Peyer's patch (tissue), 4 donors: ENCODE measurements at regions not wholly inside any gene's neighbourhood (a gene's known extent, or its start where the extent isn't known, plus 50 kb on each side); places are given as distances from the start of the nearest gene placed in this dataset.
"Not testable (repeated sequence)": the region's sequence is repeated elsewhere in the genome, so short reads cannot be mapped to it uniquely, and the experiment has no call there.

ENCODE experiments used
- DNase-seq, 3 donors: peaks; one replicate each; pipeline ENCODE4 v3.0.0-alpha.2; 2017 to 2019
- H3K27ac ChIP-seq, 4 donors: fragments of 200-600 bp; sonication (generic); one replicate each; pipeline ENCODE4 v1.5.1; 2016 to 2019
- H3K27me3 ChIP-seq, 2 donors: fragments of 200-600 bp; sonication (generic); one replicate each; pipeline ENCODE4 v1.5.1; 2019
- H3K36me3 ChIP-seq, 3 donors: fragments of 200-600 bp; sonication (generic); one replicate each; pipeline ENCODE4 v1.5.1; 2016 to 2019
- H3K4me1 ChIP-seq, 4 donors: fragments of 200-600 bp; sonication (generic); one replicate each; pipeline ENCODE4 v1.5.1; 2016 to 2019
- H3K4me3 ChIP-seq, 4 donors: fragments of 200-600 bp; sonication (generic); 1 replicate in 3 of 4; 2 replicates in 1 of 4; pipeline ENCODE4 v1.5.1; 2016 to 2019; ENCODE audit warnings: mild to moderate bottlenecking in 1 of 4
- H3K9me3 ChIP-seq, 4 donors: fragments of 200-600 bp; sonication (generic); one replicate each; pipeline ENCODE4 v1.5.1; 2016 to 2019; ENCODE audit warnings: mild to moderate bottlenecking in 1 of 4
- POLR2A ChIP-seq, 2 donors: fragments of 450-650 bp; IDR thresholded peaks; one replicate each; pipeline ENCODE4 v1.5.1; 2017; ENCODE audit warnings: antibody characterized with exemption in 2 of 2, mild to moderate bottlenecking in 2 of 2, moderate library complexity in 2 of 2
- TF ChIP-seq, protein P1 (sequence below), 6 experiments: fragments of 450-650 bp in 4 of 6; fragments of 200-600 bp in 2 of 6; sonication (generic) in 1 of 6; IDR thresholded peaks; one replicate each; pipeline ENCODE4 v1.5.1; 2017 to 2019; ENCODE audit warnings: antibody characterized with exemption in 6 of 6, mild to moderate bottlenecking in 3 of 6, moderate library complexity in 1 of 6

- H3K27ac ChIP-seq = no peak overlapping the region
- DNase-seq = no peak
- TF ChIP-seq, protein P1, sequence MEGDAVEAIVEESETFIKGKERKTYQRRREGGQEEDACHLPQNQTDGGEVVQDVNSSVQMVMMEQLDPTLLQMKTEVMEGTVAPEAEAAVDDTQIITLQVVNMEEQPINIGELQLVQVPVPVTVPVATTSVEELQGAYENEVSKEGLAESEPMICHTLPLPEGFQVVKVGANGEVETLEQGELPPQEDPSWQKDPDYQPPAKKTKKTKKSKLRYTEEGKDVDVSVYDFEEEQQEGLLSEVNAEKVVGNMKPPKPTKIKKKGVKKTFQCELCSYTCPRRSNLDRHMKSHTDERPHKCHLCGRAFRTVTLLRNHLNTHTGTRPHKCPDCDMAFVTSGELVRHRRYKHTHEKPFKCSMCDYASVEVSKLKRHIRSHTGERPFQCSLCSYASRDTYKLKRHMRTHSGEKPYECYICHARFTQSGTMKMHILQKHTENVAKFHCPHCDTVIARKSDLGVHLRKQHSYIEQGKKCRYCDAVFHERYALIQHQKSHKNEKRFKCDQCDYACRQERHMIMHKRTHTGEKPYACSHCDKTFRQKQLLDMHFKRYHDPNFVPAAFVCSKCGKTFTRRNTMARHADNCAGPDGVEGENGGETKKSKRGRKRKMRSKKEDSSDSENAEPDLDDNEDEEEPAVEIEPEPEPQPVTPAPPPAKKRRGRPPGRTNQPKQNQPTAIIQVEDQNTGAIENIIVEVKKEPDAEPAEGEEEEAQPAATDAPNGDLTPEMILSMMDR (IDR thresholded peaks at IDR 0.05) = no peak
- no peak for TF ChIP-seq POLR2A (IDR thresholded peaks at IDR 0.05)
- H3K4me1 ChIP-seq = no peaks in the 10 kb centered on the region
- no peaks in the 10 kb centered on the region for H3K9me3 ChIP-seq
- no peaks in the 10 kb centered on the region for H3K27me3 ChIP-seq
- H3K4me3 ChIP-seq = no peak overlapping the region
- H3K36me3 ChIP-seq = no peaks in the 10 kb centered on the region
Measured at GRCh38 chr9:87370049-87370685, 127.5 kb upstream of the DAPK1 start.

DNA sequence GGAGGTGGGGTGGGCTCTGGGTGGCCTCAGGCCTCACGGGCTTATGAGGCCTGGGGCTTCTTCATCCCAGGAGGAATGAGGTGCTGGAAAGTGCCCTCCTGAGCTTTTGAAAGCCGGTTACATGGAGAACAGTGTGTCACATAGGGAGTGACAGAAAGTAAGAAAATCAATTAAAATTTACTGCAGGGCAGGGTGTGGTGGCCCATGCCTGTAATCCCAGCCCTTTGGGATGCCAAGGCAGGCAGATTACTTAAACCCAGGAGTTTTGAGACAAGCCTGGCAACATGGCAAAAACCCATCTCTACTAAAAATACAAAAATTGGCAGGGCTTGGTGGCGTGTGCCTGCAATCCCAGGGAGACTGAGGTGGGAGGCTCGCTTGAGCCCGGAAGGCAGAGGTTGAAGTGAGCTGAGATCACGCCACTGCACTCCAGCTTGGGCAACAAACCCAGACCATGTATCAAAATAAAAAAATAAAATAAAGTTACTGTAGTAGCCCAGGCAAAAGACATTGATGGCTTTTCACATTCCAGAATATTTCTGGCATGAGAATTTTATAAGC lies 125.8 kb upstream of the DAPK1 start:
- Histone ChIP-seq H3K9me3 (no peaks in the 10 kb centered on the region), H3K4me3 (no peak overlapping the region), H3K4me1 (no peaks in the 10 kb centered on the region), H3K27me3 (no peaks in the 10 kb centered on the region), H3K27ac (no peak overlapping the region), H3K36me3 (no peaks in the 10 kb centered on the region)
- no peak for DNase-seq
- TF ChIP-seq, protein P1 (IDR thresholded peaks at IDR 0.05) = no peak
- no peak for TF ChIP-seq POLR2A (IDR thresholded peaks at IDR 0.05)

DNA sequence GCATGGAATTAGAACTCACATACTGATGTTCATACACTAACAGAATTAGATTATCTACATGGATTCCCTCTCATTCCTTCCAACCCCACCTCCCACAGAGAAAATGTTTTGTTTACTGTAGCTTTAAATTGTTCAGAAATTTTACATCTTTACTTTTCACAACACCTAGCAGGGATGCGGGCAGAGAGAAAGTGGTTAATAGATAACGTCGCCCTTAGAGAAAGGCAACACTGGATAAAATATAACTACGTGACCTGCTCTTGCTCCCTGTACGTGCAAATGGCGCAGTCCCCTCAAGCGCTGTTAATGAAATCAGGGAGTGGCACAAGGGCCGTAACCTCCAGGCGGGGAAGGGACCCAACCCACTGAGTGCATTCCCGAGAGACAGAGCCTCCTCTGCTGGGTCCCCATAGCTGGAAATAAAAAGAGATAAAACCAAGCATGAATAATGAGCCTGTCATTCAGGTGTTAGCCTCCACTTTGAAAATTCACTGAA lies 125.3 kb upstream of the DAPK1 start:
- Histone ChIP-seq H3K4me1 (no peaks in the 10 kb centered on the region), H3K27me3 (no peaks in the 10 kb centered on the region), H3K36me3 (no peaks in the 10 kb centered on the region), H3K4me3 (no peak overlapping the region), H3K9me3 (no peaks in the 10 kb centered on the region), H3K27ac (no peak overlapping the region)
- no peak for DNase-seq
- TF ChIP-seq, protein P1 (IDR thresholded peaks at IDR 0.05) = no peak
- no peak for TF ChIP-seq POLR2A (IDR thresholded peaks at IDR 0.05)

GRCh38 chr9:87374023-87374919 lies 123.4 kb upstream of the DAPK1 start:
- H3K4me1 ChIP-seq, DNase-seq, H3K36me3 ChIP-seq, H3K27ac ChIP-seq, H3K9me3 ChIP-seq, H3K27me3 ChIP-seq, H3K4me3 ChIP-seq: not testable (repeated sequence)

GRCh38 chr9:87375397-87376073 lies 122.1 kb upstream of the DAPK1 start:
- H3K4me3 ChIP-seq = no peak overlapping the region
- H3K9me3 ChIP-seq = no peaks in the 10 kb centered on the region
- H3K36me3 ChIP-seq = no peaks in the 10 kb centered on the region
- TF ChIP-seq, protein P1 (IDR thresholded peaks at IDR 0.05) = no peak
- TF ChIP-seq POLR2A (IDR thresholded peaks at IDR 0.05) = no peak
- no peak overlapping the region for H3K27ac ChIP-seq
- DNase-seq = no peak
- H3K27me3 ChIP-seq = no peaks in the 10 kb centered on the region
- H3K4me1 ChIP-seq = no peaks in the 10 kb centered on the region
